22Rv1 (cell line): ENCODE measurements at regions not wholly inside any gene's neighbourhood (a gene's known extent, or its start where the extent isn't known, plus 50 kb on each side); places are given as distances from the start of the nearest gene placed in this dataset.
"Not testable (repeated sequence)": the region's sequence is repeated elsewhere in the genome, so short reads cannot be mapped to it uniquely, and the experiment has no call there.

Source experiments
- H3K27ac ChIP-seq: fragments of 450-650 bp; 2 replicates; pipeline ENCODE4 v1.5.1; 2017
- ZFX ChIP-seq: fragments of 450-650 bp; IDR thresholded peaks from 2 replicates; pipeline ENCODE4 v1.6.1; 2017; ENCODE audit warnings: antibody characterized with exemption, borderline replicate concordance
- TF ChIP-seq, protein P1 (sequence below): fragments of 450-650 bp; IDR thresholded peaks from 2 replicates; pipeline ENCODE4 v1.5.1; 2017; ENCODE audit warnings: mild to moderate bottlenecking

DNA sequence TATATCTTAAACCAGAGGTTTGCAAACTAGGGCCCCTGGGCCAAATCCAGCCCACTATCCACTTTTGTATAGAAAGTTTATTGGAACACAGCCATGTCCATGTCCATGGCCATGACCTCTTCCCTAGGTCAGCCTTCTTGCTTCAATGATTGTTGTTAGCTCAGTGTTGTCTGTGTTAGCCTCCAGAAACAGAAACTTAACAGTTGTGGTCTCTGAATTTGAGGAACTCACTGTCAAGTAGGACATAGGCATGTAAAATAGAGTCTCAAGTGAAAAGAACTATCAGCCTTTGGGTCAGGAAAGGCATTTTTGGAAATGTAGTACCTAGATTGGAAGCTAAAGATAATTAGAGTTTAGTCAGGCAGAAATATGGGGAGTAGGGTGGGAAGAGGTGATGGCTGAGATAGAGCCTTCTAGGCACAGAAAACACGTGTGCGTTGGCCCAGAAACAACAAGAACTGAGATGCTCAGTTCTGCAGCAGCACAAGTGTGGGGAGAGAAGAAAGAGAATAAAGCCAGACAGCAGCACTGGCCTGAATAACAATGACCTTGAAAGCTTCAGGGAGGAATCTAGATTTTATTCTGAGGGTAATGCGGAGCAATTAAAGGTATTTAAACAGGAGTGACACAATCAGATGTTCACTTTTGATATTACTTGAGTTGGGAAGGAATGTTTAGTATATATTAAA, 87.0 kb upstream of the OLIG3 start:
- H3K27ac ChIP-seq: no peak overlapping the region
- TF ChIP-seq, protein P1, sequence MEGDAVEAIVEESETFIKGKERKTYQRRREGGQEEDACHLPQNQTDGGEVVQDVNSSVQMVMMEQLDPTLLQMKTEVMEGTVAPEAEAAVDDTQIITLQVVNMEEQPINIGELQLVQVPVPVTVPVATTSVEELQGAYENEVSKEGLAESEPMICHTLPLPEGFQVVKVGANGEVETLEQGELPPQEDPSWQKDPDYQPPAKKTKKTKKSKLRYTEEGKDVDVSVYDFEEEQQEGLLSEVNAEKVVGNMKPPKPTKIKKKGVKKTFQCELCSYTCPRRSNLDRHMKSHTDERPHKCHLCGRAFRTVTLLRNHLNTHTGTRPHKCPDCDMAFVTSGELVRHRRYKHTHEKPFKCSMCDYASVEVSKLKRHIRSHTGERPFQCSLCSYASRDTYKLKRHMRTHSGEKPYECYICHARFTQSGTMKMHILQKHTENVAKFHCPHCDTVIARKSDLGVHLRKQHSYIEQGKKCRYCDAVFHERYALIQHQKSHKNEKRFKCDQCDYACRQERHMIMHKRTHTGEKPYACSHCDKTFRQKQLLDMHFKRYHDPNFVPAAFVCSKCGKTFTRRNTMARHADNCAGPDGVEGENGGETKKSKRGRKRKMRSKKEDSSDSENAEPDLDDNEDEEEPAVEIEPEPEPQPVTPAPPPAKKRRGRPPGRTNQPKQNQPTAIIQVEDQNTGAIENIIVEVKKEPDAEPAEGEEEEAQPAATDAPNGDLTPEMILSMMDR: no peak
- TF ChIP-seq ZFX: no peak

DNA sequence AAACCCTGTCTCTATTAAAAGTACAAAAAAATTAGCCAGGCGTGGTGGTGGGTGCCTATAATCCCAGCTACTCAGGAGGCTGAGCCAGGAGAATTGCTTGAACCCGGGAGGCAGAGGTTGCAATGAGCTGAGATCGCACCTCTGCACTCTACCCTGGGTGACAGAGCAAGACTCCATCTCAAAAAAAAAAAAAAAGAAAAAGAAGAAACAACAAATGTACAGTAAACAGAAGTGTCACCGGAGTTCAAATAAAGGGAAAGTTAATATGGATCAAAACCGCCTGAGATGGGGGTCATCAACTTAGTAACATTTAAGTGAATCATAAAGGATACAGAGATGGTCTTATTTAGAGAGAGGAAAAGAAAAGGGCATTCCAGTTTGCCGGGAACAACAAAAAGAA, 89.3 kb upstream of the OLIG3 start:
- not testable (repeated sequence) for H3K27ac ChIP-seq

DNA sequence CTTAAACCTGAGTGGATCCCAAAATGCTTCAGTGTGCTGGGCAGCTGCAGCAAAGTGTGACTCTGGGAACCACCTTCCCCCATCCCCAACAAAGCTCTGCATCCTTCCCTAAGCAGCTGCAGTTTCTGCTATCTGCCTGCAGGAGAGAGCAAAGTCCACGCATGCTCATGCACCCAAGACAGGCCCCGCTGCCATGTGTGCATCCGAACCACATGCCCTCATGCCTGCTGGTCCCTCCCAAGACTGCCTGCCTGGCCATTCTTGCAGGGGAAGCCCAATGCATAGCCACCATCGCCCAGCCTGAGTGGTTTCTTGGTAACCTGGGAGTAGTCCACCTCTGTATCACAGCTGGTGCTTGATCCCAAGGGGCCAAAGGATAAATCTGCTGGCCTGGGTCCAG, 94.3 kb upstream of the OLIG3 start:
- TF ChIP-seq ZFX: no peak
- TF ChIP-seq, protein P1: no peak
- H3K27ac ChIP-seq: no peak overlapping the region

GRCh38 chr6:137589067-137589848, 95.1 kb upstream of the OLIG3 start:
- no peak overlapping the region for H3K27ac ChIP-seq
- TF ChIP-seq ZFX: no peak
- TF ChIP-seq, protein P1: peak; percentile 89

GRCh38 chr6:137590684-137591083, 96.5 kb upstream of the OLIG3 start:
- no peak overlapping the region for H3K27ac ChIP-seq
- no peak for TF ChIP-seq ZFX
- TF ChIP-seq, protein P1: no peak

DNA sequence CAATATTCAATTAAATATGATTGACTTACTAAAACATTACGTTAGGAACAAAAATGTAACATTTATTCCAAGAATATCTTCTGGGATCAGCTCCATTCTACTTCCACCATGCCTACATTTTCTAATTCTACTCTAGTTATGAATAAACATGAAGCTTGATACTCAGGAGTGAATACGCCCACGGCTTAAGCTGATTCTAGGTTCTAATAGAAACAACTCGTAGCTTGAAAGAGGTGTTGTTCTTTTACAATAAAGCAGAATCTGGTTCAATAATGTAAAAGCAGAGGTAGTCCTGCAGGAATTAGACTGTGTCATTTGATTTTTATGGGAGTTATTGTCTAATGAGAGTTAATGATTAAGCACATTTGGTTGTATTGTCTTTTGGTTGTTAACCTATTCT, 107.3 kb upstream of the OLIG3 start:
- TF ChIP-seq, protein P1: no peak

DNA sequence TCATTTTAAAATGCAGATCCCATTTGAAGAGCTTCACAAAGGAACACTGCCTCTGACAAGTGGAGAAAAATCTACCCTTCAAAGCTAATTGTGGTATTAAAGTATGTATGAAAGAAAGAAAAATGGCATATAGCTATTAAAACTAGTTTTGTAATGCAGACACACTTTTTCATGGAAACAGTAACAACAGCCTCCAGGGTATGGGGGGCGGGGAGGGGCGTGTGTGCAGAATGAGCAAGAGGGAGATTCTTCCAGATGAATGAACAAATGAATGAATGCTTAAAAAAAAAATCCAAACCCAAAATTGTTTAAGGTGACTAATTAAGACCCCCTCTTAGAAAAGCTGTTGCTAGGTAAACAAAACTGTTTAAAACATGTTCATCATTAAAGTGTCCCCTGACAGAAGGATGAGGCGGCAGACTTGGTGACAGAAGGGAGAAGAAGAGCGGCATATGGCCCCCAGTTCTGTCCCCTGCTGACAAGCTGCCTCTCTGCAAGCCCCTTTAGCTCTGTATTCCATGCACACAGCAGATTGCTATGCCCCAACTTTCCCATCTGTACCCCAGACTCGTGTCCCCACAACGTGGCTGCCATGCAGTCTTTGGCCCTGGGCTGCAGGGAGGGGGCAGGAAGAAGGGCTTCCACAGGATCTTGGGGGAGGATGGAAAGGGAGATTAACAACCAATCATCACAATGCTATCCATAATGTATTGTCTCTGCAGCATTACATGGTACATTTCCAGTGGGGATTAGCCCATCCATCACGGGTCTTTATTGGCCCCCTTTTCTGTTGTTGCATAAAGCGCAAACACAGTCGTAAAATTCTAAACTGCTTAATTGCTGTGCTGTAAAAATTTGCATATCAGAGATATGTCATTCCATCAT, 108.4 kb upstream of the OLIG3 start:
- no peak for TF ChIP-seq ZFX
- TF ChIP-seq, protein P1: no peak
- H3K27ac ChIP-seq: no peak overlapping the region

More for the DNA sequence above, 107.3 kb upstream of the OLIG3 start:
- no peak overlapping the region for H3K27ac ChIP-seq
